ENCODE measurements at regions not wholly inside any gene's neighbourhood (a gene's known extent, or its start where the extent isn't known, plus 50 kb on each side); places are given as distances from the start of the nearest gene placed in this dataset.

GRCh38 chr9:673966-674526 lies 167.5 kb upstream of the DMRT1 start:
- TF ChIP-seq, protein P1, sequence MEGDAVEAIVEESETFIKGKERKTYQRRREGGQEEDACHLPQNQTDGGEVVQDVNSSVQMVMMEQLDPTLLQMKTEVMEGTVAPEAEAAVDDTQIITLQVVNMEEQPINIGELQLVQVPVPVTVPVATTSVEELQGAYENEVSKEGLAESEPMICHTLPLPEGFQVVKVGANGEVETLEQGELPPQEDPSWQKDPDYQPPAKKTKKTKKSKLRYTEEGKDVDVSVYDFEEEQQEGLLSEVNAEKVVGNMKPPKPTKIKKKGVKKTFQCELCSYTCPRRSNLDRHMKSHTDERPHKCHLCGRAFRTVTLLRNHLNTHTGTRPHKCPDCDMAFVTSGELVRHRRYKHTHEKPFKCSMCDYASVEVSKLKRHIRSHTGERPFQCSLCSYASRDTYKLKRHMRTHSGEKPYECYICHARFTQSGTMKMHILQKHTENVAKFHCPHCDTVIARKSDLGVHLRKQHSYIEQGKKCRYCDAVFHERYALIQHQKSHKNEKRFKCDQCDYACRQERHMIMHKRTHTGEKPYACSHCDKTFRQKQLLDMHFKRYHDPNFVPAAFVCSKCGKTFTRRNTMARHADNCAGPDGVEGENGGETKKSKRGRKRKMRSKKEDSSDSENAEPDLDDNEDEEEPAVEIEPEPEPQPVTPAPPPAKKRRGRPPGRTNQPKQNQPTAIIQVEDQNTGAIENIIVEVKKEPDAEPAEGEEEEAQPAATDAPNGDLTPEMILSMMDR (IDR thresholded peaks at IDR 0.05) = no peak
- no peak for TF ChIP-seq POLR2A (IDR thresholded peaks at IDR 0.05)

Measured in body of pancreas (tissue), 4 donors.